Fibroblast of gingiva (primary cell): ENCODE measurements at regions not wholly inside any gene's neighbourhood (a gene's known extent, or its start where the extent isn't known, plus 50 kb on each side); places are given as distances from the start of the nearest gene placed in this dataset.

Source experiments
- DNase-seq: peaks from one replicate; pipeline ENCODE4 v3.0.0-alpha.2; 2011; ENCODE audit warnings: low read depth

DNA sequence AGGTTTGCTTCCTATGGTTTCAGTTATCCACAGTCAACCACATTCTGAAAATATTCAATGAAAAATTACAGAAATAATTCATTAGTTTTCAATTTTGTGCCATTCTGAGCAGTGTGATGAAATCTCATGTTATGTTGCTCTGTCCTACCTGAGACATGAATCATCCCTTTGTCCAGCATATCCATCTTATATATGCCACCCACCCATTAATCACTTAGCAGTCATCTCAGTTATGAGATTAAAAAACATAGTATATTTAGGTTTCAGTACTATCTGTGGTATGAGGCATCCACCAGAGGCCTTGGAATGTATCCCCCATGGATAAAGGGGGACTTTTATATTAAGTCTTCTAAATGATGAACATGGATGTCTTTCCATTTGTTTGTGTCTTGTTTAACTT, 64.7 kb upstream of the PROK2 start:
- DNase-seq, result no peak

DNA sequence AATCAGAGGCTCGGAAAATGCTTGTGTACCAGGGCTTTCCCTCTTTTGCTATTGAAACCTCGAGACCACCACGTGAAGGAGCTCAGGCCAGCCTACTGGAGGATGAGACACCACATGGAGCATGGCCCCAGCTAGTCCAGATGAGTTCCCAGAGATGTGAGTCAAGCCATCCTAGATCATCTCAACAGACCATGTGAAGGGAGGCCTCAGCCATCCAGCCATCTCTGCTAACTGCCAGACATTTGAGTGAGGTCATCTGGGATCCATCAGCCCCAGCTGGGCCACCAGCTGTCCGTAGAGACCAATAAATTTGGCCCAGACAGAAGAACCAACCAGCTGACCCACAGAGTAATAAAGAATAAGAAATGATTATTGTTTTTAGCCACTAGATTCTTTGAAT, 62.8 kb upstream of the PROK2 start:
- no peak for DNase-seq

DNA sequence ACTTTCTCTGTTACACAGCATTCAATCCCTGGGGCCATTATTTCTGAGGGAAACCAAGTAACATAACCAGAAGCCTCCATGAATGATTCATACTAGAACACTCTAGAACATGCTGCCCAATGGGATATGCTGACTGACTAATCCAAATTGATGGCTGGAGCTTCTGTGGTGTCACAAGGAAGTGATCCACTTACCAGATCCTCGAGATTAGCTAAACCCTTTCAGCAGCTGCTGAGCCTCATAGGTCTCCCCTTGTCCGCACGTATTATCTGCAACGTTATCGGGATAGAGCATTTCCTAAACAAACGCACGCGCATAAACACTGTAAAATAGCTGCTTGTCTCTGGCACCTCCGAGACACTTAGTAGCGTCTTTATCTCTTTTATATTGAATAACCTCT, 61.2 kb upstream of the PROK2 start:
- DNase-seq, result no peak

DNA sequence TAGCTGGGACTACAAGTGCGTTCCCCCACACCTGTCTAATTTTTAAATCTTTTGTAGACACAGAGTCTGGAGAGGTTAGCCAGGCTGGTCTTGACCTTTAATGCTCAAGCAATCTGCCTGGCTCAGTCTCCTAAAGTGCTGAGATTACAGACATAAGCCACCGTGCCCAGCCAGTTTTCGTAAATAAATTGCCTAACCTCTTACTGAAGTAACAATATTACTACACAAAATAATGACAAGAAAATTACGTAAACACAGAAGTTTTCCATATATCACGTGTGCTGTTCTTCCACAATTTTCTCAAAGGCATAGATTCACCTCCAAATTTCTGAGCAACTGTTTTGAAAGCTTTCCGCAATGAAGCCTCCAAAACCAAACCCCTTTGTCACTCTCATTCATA, 58.1 kb upstream of the PROK2 start:
- DNase-seq, result no peak

DNA sequence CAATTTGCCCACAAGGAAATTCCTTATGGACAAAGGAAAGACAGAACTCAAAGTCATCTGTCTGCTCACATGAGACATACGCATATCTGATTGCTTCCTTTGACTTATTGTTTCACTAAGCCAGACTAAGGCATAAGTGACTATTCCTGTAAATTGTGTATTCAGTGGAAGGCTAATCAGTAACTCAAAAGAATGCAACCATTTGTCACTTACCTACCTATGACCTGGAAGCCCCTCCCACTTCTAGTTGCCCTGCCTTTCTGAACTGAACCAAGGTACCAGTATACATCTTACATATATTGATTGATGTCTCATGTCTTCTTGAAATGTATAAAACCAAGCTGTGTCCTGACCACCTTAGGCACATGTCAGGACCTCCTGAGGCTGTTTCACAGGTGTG, 53.5 kb upstream of the PROK2 start:
- DNase-seq, result no peak
